A673 (cell line): ENCODE measurements at regions not wholly inside any gene's neighbourhood (a gene's known extent, or its start where the extent isn't known, plus 50 kb on each side); places are given as distances from the start of the nearest gene placed in this dataset.

ENCODE experiments used
- BruUV-seq: library from RNA; stranded (reverse); fragments of 400-500 nt; replicated peaks from 2 replicates; lab custom pipeline; 2021; lab: Mats Ljungman, UMichigan
- CTCF ChIA-PET: fragments of 300-600 bp; sonication (Branson Sonifier 250); formaldehyde crosslinking; loops from one replicate; lab custom pipeline; 2022; ENCODE audit warnings: antibody characterized with exemption; lab: Charles Lee
- POLR2A ChIA-PET: fragments of 300-600 bp; sonication (Branson Sonifier 250); formaldehyde crosslinking; loops from one replicate; lab custom pipeline; 2022; ENCODE audit warnings: antibody characterized with exemption; ENCODE audit not compliant: low non-redundant PET; lab: Charles Lee
- DNase-seq: peaks from one replicate; pipeline ENCODE4 v3.0.0-alpha.2; 2015; ENCODE audit warnings: low spot score
- H3K27ac ChIP-seq: fragments of 200-600 bp; sonication (generic); 2 replicates; pipeline ENCODE4 v1.5.1; 2016; ENCODE audit warnings: mixed run types, low read depth, mild to moderate bottlenecking, mixed read lengths, antibody characterized with exemption, low read length; ENCODE audit not compliant: poor library complexity, severe bottlenecking
- H3K27me3 ChIP-seq: fragments of 200-600 bp; sonication (generic); replicated peaks from 2 replicates; pipeline ENCODE4 v1.6.1; 2017; ENCODE audit warnings: mixed run types, low read depth, mild to moderate bottlenecking, mixed read lengths, antibody characterized with exemption, low read length; ENCODE audit not compliant: insufficient read depth, poor library complexity
- H3K36me3 ChIP-seq: fragments of 200-600 bp; sonication (generic); 2 replicates; pipeline ENCODE4 v1.6.1; 2016; ENCODE audit warnings: mixed run types, mild to moderate bottlenecking, mixed read lengths, antibody characterized with exemption, low read length; ENCODE audit not compliant: insufficient read depth, poor library complexity, severe bottlenecking
- H3K4me1 ChIP-seq: fragments of 200-600 bp; sonication (generic); 2 replicates; pipeline ENCODE4 v1.6.1; 2017; ENCODE audit warnings: mixed run types, mild to moderate bottlenecking, mixed read lengths, antibody characterized with exemption, low read length; ENCODE audit not compliant: insufficient read depth, poor library complexity, severe bottlenecking
- H3K4me3 ChIP-seq: fragments of 200-600 bp; sonication (generic); 2 replicates; pipeline ENCODE4 v1.5.1; 2016; ENCODE audit warnings: low read depth, mixed run types, mild to moderate bottlenecking, mixed read lengths, low read length; ENCODE audit not compliant: poor library complexity, severe bottlenecking
- H3K9me3 ChIP-seq: fragments of 200-600 bp; sonication (generic); 2 replicates; pipeline ENCODE4 v1.6.1; 2016; ENCODE audit warnings: mixed run types, low read depth, mild to moderate bottlenecking, mixed read lengths, antibody characterized with exemption, low read length; ENCODE audit not compliant: poor library complexity, severe bottlenecking
- EZH2 ChIP-seq: fragments of 200-600 bp; sonication (generic); IDR thresholded peaks from 2 replicates; pipeline ENCODE4 v1.6.1; 2017; ENCODE audit warnings: borderline replicate concordance, low read depth, mild to moderate bottlenecking, mixed read lengths, antibody characterized with exemption, low read length; ENCODE audit not compliant: poor library complexity, severe bottlenecking
- intact Hi-C: fragments of 100-400 bp; cut with micrococcal nuclease; formaldehyde crosslinking; loops from one replicate; pipeline ENCODE4 v1.10.0; 2022; ENCODE audit not compliant: unreplicated experiment
- TF ChIP-seq, protein P1 (sequence below): fragments of 300-800, 200-600 bp; sonication (generic); conservative IDR thresholded peaks from 2 replicates; pipeline ENCODE4 v1.5.1; 2017; ENCODE audit warnings: low read depth, mild to moderate bottlenecking, antibody characterized with exemption, low read length, moderate library complexity, mixed read lengths

DNA sequence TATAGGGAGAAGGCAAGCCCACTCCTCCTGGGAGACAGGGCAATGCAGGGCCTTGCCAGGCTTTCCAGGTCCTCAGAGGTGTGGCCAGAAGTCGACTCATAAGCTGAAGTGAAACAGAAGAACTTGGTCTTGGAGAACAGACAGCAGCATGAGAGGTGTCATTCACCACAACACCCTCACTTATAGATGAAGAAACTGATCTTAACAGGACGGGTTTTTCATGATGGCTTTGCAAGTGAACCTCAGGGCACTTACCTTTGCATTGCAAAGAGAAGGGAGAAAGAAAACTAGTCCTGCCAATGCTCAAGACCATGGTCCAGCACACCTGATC lies 198.8 kb downstream of the CYRIA start:
- intact Hi-C loops = no loop called here
- Histone ChIP-seq H3K4me1 (no peaks in the 10 kb centered on the region), H3K9me3 (no peaks in the 10 kb centered on the region), H3K4me3 (no peak overlapping the region), H3K36me3 (no peaks in the 10 kb centered on the region), H3K27me3 (peaks cover 24% of the 10 kb centered on the region), H3K27ac (no peak overlapping the region)
- ChIA-PET POLR2A (no interaction called here), CTCF (no interaction called here)
- no peak for DNase-seq
- TF ChIP-seq, protein P1, sequence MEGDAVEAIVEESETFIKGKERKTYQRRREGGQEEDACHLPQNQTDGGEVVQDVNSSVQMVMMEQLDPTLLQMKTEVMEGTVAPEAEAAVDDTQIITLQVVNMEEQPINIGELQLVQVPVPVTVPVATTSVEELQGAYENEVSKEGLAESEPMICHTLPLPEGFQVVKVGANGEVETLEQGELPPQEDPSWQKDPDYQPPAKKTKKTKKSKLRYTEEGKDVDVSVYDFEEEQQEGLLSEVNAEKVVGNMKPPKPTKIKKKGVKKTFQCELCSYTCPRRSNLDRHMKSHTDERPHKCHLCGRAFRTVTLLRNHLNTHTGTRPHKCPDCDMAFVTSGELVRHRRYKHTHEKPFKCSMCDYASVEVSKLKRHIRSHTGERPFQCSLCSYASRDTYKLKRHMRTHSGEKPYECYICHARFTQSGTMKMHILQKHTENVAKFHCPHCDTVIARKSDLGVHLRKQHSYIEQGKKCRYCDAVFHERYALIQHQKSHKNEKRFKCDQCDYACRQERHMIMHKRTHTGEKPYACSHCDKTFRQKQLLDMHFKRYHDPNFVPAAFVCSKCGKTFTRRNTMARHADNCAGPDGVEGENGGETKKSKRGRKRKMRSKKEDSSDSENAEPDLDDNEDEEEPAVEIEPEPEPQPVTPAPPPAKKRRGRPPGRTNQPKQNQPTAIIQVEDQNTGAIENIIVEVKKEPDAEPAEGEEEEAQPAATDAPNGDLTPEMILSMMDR = no peak
- no peak for TF ChIP-seq EZH2
- no TSS peak for BruUV-seq

GRCh38 chr2:16466133-16466820 lies 199.4 kb downstream of the CYRIA start:
- H3K27ac ChIP-seq = no peak overlapping the region

DNA sequence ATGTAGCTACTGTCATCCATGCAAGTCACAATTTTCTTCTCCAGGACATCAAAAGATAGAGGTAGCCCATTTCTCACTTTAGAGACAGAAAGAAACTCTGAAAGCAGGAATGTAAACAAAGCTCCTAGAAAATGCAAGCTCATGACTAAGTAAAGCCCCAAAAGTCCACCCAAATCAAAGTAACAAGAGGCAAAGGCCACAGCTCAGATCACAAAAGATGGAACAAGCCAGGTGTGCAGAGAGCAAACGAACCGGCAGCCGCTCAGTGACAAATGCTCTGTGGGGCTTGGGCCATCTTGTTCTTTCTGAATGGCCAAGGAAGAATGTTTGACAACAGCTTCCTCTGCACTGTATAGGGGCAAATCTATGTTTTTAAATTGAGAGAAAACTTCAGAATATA lies 201.0 kb downstream of the CYRIA start:
- no peak for DNase-seq
- intact Hi-C loops = no loop called here
- H3K27me3 ChIP-seq = peaks cover 33% of the 10 kb centered on the region
- no peaks in the 10 kb centered on the region for H3K36me3 ChIP-seq
- BruUV-seq = no TSS peak
- TF ChIP-seq EZH2 = no peak
- TF ChIP-seq, protein P1 = no peak
- ChIA-PET POLR2A (no interaction called here), CTCF (no interaction called here)
- H3K4me3 ChIP-seq = no peak overlapping the region
- H3K27ac ChIP-seq = no peak overlapping the region
- H3K4me1 ChIP-seq = no peaks in the 10 kb centered on the region
- H3K9me3 ChIP-seq = no peaks in the 10 kb centered on the region

More at GRCh38 chr2:16466133-16466820, 199.4 kb downstream of the CYRIA start:
- ChIA-PET CTCF (no interaction called here), POLR2A (no interaction called here)
- H3K4me1 ChIP-seq = no peaks in the 10 kb centered on the region
- TF ChIP-seq EZH2 = no peak
- no peak overlapping the region for H3K4me3 ChIP-seq
- no peak for DNase-seq
- peaks cover 27% of the 10 kb centered on the region for H3K27me3 ChIP-seq
- H3K36me3 ChIP-seq = no peaks in the 10 kb centered on the region
- intact Hi-C loops = no loop called here
- H3K9me3 ChIP-seq = no peaks in the 10 kb centered on the region
- no TSS peak for BruUV-seq

- Histone ChIP-seq H3K27ac (no peak overlapping the region), H3K27me3 (peaks cover 38% of the 10 kb centered on the region), H3K36me3 (no peaks in the 10 kb centered on the region), H3K4me1 (no peaks in the 10 kb centered on the region), H3K4me3 (no peak overlapping the region), H3K9me3 (no peaks in the 10 kb centered on the region)
- ChIA-PET CTCF (no interaction called here), POLR2A (no interaction called here)
- BruUV-seq = no TSS peak
- TF ChIP-seq EZH2 = no peak
- TF ChIP-seq, protein P1 = no peak
- intact Hi-C loops = no loop called here
- DNase-seq = no peak
Measured at GRCh38 chr2:16462958-16463357, 202.7 kb downstream of the CYRIA start.
